GM12878 (cell line): ENCODE measurements at regions not wholly inside any gene's neighbourhood (a gene's known extent, or its start where the extent isn't known, plus 50 kb on each side); places are given as distances from the start of the nearest gene placed in this dataset.

Experiments used
- BACH1 ChIP-seq: fragments of 450-650 bp; IDR thresholded peaks from 2 replicates; pipeline ENCODE4 v1.6.1; 2017; ENCODE audit warnings: mild to moderate bottlenecking, borderline replicate concordance
- CHD4 ChIP-seq: fragments of 200-600 bp; sonication (generic); IDR thresholded peaks from 2 replicates; pipeline ENCODE4 v1.6.1; 2016; ENCODE audit warnings: mild to moderate bottlenecking
- CREB1 ChIP-seq: IDR thresholded peaks from 2 replicates; pipeline ENCODE4 v1.6.1; 2012; ENCODE audit warnings: low read depth, mild to moderate bottlenecking, inconsistent platforms
- CTCF ChIP-seq, 3 experiments: IDR thresholded peaks in 2 of 3; conservative IDR thresholded peaks in 1 of 3; 2 replicates each; pipeline ENCODE4 v1.5.1; 2011; ENCODE audit warnings: low read depth in 3 of 3, low read length in 3 of 3, mild to moderate bottlenecking in 3 of 3, control low read depth in 2 of 3, moderate library complexity in 2 of 3, inconsistent platforms in 1 of 3, mixed read lengths in 1 of 3; ENCODE audit not compliant: control insufficient read depth in 2 of 3, insufficient read depth in 1 of 3; ENCODE audit errors: extremely low read depth in 1 of 3
- E2F4 ChIP-seq: IDR thresholded peaks from 2 replicates; pipeline ENCODE4 v1.6.1; 2012; ENCODE audit warnings: low read depth, low read length, improper control_type of control experiment
- GATAD2B ChIP-seq: fragments of 450-650 bp; conservative IDR thresholded peaks from 2 replicates; pipeline ENCODE4 v1.6.1; 2017; ENCODE audit warnings: low read depth, mild to moderate bottlenecking, moderate library complexity
- IRF3 ChIP-seq: fragments of 450-650 bp; IDR thresholded peaks from 2 replicates; pipeline ENCODE4 v1.6.1; 2014; ENCODE audit warnings: mild to moderate bottlenecking
- POLR2AphosphoS5 ChIP-seq: IDR thresholded peaks from 2 replicates; pipeline ENCODE4 v1.6.1; 2011; ENCODE audit warnings: mild to moderate bottlenecking, low read length, inconsistent platforms
- PRDM15 ChIP-seq: fragments of 450-650 bp; formaldehyde crosslinking; IDR thresholded peaks from 2 replicates; pipeline ENCODE4 v1.4.0; 2020; ENCODE audit warnings: mild to moderate bottlenecking, moderate library complexity
- SMC3 ChIP-seq: IDR thresholded peaks from 2 replicates; pipeline ENCODE4 v1.6.1; 2011; ENCODE audit warnings: low read length, improper control_type of control experiment, borderline replicate concordance

- no peak for TF ChIP-seq PRDM15
- no peak for TF ChIP-seq BACH1
- no peak for TF ChIP-seq CTCF (IDR thresholded peaks at IDR 0.05 in 2 of 3, conservative IDR thresholded peaks at IDR 0.05 in 1 of 3; ENCODE audit: control insufficient read depth in 2 of 3, extremely low read depth in 1 of 3, insufficient read depth in 1 of 3, low read depth in 3 of 3, low read length in 3 of 3)
- no peak for TF ChIP-seq CHD4
- TF ChIP-seq IRF3 = no peak
- TF ChIP-seq CREB1 = no peak
- TF ChIP-seq GATAD2B = no peak
- TF ChIP-seq E2F4 = no peak
- TF ChIP-seq SMC3 = no peak
- no peak for TF ChIP-seq POLR2AphosphoS5
These were observed 106.4 kb upstream of the BCL9 start for GRCh38 chr1:147434921-147435320.
